ENCODE measurements at regions not wholly inside any gene's neighbourhood (a gene's known extent, or its start where the extent isn't known, plus 50 kb on each side); places are given as distances from the start of the nearest gene placed in this dataset.

DNA sequence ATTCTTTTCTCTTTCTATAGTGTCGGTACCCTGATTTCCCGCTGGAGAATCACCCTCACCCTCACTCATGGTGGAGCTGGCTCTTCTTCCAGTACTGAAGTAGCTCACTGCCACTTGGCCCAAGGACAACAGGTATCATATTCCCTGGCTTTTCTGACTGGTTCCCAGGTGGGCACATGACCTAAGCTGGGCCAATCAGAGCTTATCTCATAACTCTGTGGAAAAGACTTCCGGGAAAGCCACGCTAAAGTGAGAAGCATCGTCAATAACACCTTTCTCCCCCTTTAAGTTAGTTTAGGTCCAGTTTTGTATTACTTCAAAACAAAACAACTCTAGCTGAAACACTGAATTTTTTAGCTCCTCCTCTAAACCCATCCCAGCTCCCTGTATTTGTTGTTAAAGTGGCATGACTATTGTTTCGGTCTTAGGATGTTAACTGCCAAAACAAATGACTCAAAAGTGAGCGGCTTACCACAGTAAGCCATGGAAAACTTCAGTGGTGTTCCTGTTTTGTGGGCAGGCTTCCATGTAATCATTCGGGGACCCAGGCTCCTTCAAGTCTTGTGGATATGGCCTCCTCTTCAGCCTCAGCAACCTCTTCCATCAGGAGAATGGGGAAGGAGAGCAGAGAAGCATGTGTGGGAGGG lies 137.4 kb upstream of the DLX2 start:
- DNase-seq (ENCODE audit: low spot score): no peak
- H3K27ac ChIP-seq: no peak overlapping the region
- ChIA-PET POLR2A (ENCODE audit: low non-redundant PET) (no interaction called here), CTCF (interaction anchor here (0.5 kb wide), 1 partner anchor 142 kb away, joined by 3 read pairs; no protein-coding TSS in a partner anchor)
- TF ChIP-seq, protein P1, sequence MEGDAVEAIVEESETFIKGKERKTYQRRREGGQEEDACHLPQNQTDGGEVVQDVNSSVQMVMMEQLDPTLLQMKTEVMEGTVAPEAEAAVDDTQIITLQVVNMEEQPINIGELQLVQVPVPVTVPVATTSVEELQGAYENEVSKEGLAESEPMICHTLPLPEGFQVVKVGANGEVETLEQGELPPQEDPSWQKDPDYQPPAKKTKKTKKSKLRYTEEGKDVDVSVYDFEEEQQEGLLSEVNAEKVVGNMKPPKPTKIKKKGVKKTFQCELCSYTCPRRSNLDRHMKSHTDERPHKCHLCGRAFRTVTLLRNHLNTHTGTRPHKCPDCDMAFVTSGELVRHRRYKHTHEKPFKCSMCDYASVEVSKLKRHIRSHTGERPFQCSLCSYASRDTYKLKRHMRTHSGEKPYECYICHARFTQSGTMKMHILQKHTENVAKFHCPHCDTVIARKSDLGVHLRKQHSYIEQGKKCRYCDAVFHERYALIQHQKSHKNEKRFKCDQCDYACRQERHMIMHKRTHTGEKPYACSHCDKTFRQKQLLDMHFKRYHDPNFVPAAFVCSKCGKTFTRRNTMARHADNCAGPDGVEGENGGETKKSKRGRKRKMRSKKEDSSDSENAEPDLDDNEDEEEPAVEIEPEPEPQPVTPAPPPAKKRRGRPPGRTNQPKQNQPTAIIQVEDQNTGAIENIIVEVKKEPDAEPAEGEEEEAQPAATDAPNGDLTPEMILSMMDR (conservative IDR thresholded peaks at IDR 0.05; ENCODE audit: low read depth): no peak

DNA sequence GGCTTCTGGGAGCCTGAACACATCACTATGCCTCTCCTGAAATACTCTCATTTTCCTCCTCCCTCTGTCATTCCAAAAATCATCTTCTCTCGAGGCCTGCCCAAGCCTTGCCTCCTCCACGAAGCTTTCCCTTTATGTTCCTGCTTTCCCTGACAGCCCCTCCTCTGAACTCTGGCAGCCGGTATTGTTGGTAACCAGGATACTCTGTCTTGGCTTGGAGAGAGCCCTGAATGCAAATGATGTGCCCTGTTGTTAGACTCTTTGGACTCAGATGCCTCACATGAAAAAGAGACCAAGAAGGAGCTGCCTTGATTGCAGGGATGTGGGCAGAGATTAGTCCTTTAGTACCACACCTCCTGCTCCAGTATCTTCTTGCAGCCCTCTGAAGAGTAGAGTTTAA lies 138.5 kb upstream of the DLX2 start:
- POLR2A ChIA-PET (ENCODE audit: low non-redundant PET): no interaction called here
- TF ChIP-seq, protein P1 (conservative IDR thresholded peaks at IDR 0.05; ENCODE audit: low read depth): no peak
- no peak for DNase-seq (ENCODE audit: low spot score)
- CTCF ChIA-PET: no interaction called here
- no peak overlapping the region for H3K27ac ChIP-seq

DNA sequence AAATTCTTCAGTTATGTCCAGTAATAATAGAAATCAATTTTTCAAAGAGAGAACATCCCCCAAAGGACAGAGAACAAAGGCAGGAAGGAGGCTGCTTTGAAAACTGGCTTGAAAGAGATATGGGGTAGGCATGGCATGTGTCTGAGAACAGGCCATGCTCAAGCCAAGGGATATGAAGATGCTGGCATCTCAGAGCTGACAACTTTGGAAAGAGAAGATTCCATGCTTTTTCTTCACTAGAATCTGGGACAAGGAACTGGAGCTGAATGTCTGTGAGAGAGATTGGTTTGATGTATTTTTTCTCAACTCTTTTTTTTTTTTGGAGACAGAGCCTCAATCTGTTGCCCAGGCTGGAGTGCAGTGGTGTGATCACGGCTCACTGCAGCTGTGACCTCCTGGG lies 139.8 kb upstream of the DLX2 start:
- ChIA-PET CTCF (interaction anchor here (0.7 to 2.0 kb wide), 3 partner anchors 11 to 242 kb away, joined by 3 to 5 read pairs (median 5); no protein-coding TSS in a partner anchor), POLR2A (ENCODE audit: low non-redundant PET) (no interaction called here)
- TF ChIP-seq, protein P1 (conservative IDR thresholded peaks at IDR 0.05; ENCODE audit: low read depth): no peak

DNA sequence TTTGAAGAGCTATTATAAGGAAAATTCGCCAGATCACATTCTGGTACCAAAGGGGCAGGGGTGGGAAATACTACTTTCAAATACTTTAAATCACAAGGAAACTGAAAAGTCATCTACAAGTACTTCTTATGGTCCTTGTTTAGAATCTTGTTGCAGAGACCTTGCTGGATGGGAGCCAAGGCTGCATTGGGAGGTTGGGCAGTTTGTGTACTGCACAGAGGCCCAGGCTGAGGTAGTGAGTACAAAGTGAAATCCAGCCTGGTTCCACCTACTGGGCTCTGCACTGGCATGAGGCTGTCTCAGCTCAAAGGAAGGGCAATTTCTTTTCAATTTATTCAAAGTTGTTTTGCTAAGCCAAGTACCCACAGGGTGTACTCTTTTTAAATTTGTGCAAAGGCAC lies 140.3 kb upstream of the DLX2 start:
- ChIA-PET CTCF (interaction anchor here (0.7 to 2.0 kb wide), 3 partner anchors 10 to 213 kb away, joined by 3 to 5 read pairs (median 4); no protein-coding TSS in a partner anchor), POLR2A (ENCODE audit: low non-redundant PET) (no interaction called here)
- DNase-seq (ENCODE audit: low spot score): no peak
- TF ChIP-seq, protein P1 (conservative IDR thresholded peaks at IDR 0.05; ENCODE audit: low read depth): no peak
- no peak overlapping the region; the same call in 1 of the 2 replicates for H3K27ac ChIP-seq

More for the DNA sequence above, 139.8 kb upstream of the DLX2 start:
- H3K27ac ChIP-seq: no peak overlapping the region
- no peak for DNase-seq (ENCODE audit: low spot score)

DNA sequence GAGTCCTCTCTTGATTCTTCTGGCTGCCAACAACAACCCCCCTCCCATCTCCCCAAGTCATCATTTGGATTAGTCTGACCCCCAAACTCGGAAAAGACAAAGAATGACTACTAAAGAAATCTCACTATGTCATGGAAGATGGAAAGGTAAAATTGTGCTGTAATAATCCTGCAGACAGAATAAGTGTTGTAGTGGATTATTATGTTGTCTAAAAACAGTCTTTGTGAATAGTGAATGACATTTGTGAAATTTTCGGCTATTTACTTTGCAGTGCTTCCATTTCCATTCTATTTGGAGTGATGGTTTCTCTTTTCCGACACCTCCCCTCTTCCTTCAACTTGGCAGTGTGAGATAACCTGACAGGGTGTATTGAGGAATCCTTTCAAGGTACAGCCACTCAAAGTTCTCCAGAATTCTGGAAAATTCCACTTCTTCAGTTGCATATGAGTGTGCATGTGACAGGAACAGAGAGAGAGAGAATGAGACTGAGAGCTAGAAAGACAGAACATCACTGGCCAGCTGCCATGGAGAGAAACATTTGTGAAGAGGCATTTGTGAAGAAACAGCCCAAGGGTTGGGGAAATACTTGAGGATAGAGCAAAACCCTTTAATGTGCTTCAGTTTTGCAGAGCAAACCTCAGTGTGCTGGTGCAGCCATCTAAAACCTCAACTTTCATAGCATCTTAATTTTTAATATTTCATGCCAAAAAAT lies 141.9 kb upstream of the DLX2 start:
- no peak overlapping the region for H3K27ac ChIP-seq
- CTCF ChIA-PET: interaction anchor here (0.7 to 2.0 kb wide), 2 partner anchors 13 to 227 kb away, joined by 4 to 5 read pairs; no protein-coding TSS in a partner anchor
- DNase-seq (ENCODE audit: low spot score): no peak
- POLR2A ChIA-PET (ENCODE audit: low non-redundant PET): no interaction called here
- TF ChIP-seq, protein P1 (conservative IDR thresholded peaks at IDR 0.05; ENCODE audit: low read depth): no peak

DNA sequence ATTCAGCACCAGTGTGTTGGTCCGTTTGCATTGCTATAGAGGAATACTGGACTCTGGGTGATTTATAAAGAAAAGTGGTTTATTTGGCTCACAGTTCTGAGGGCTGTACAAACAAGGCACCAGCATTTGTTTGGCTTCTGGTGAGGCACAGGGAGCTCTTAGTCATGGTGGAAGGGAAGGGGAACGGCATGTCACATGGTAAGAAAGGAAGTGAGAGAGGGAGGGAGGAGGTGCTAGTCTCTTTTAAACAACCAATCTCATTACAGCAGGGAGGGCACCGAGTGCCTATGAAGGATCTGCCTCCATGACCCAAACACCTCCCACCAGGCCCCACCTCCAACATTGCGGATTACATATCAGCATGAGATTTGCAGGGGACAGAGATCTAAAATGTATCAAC lies 143.9 kb upstream of the DLX2 start:
- H3K27ac ChIP-seq: peak overlapping the region; percentile 95
- CTCF ChIA-PET: interaction anchor here (0.6 kb wide), 1 partner anchor 849 kb away, joined by 7 read pairs; no protein-coding TSS in a partner anchor
- POLR2A ChIA-PET (ENCODE audit: low non-redundant PET): interaction anchor here (0.6 kb wide), 1 partner anchor 72 kb away, joined by 7 read pairs; no protein-coding TSS in a partner anchor
- TF ChIP-seq, protein P1 (conservative IDR thresholded peaks at IDR 0.05; ENCODE audit: low read depth): no peak
- no peak for DNase-seq (ENCODE audit: low spot score)
